ENCODE measurements at regions not wholly inside any gene's neighbourhood (a gene's known extent, or its start where the extent isn't known, plus 50 kb on each side); places are given as distances from the start of the nearest gene placed in this dataset.

- TF ChIP-seq EZH2 (IDR thresholded peaks at IDR 0.05; ENCODE audit: insufficient read depth, poor library complexity, severe bottlenecking) (no peak), EZH2phosphoT487 (IDR thresholded peaks at IDR 0.05; ENCODE audit: insufficient read depth, low read depth) (no peak)
These were observed 82.0 kb upstream of the WWC1 start for GRCh38 chr5:168209244-168209995.
